ENCODE measurements at regions not wholly inside any gene's neighbourhood (a gene's known extent, or its start where the extent isn't known, plus 50 kb on each side); places are given as distances from the start of the nearest gene placed in this dataset.

DNA sequence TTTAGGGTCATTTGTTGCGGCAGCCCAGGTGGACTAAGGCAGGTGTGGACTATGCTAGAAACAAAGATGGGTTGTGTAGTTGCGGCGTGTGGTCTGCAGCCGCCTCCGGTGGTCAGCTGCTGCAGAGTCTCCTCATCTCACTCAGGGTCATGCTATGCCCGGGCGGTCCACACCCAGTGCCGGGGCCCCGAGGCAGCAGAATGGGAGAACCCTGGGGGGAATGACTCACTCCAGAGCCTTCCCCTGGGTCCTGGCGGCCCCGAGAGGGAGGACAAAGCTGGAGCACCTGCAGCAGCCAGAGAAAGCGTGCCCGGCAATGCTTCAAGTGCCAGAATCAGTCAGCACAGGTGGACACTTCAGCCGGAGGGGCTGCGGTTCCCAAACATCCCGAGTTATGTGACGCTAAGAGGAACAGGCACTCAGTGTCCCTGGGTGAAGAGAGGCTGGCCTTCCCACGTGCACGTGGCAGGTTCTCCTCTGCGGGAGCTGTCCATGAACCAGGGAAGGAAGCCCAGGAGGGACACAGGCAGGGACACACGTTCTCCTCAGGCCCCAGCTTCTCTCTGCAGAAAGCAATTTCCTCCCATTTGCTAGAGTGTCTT is 289.6 kb upstream of the B3GAT1 start:
- TF ChIP-seq, protein P1, sequence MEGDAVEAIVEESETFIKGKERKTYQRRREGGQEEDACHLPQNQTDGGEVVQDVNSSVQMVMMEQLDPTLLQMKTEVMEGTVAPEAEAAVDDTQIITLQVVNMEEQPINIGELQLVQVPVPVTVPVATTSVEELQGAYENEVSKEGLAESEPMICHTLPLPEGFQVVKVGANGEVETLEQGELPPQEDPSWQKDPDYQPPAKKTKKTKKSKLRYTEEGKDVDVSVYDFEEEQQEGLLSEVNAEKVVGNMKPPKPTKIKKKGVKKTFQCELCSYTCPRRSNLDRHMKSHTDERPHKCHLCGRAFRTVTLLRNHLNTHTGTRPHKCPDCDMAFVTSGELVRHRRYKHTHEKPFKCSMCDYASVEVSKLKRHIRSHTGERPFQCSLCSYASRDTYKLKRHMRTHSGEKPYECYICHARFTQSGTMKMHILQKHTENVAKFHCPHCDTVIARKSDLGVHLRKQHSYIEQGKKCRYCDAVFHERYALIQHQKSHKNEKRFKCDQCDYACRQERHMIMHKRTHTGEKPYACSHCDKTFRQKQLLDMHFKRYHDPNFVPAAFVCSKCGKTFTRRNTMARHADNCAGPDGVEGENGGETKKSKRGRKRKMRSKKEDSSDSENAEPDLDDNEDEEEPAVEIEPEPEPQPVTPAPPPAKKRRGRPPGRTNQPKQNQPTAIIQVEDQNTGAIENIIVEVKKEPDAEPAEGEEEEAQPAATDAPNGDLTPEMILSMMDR (IDR thresholded peaks at IDR 0.05) = no peak
- no peak for TF ChIP-seq POLR2A (IDR thresholded peaks at IDR 0.05)

Data from right lobe of liver (tissue), 4 donors.